ENCODE measurements at regions not wholly inside any gene's neighbourhood (a gene's known extent, or its start where the extent isn't known, plus 50 kb on each side); places are given as distances from the start of the nearest gene placed in this dataset.

GRCh38 chr21:38885909-38886308 lies 80.2 kb downstream of the ETS2 start:
- DNase-seq (ENCODE audit: low read depth in 3 of 3): no peak

GRCh38 chr21:38884440-38884839 lies 78.7 kb downstream of the ETS2 start:
- no peak for DNase-seq (ENCODE audit: low read depth in 3 of 3)

GRCh38 chr21:38883142-38883541 lies 77.4 kb downstream of the ETS2 start:
- no peak for DNase-seq (ENCODE audit: low read depth in 3 of 3)

GRCh38 chr21:38881131-38881530 lies 75.4 kb downstream of the ETS2 start:
- DNase-seq (ENCODE audit: low read depth in 3 of 3): no peak

- DNase-seq (ENCODE audit: low read depth in 3 of 3): no peak
Measured at GRCh38 chr21:38880577-38880966, 74.8 kb downstream of the ETS2 start.

GRCh38 chr21:38879912-38880576 lies 74.3 kb downstream of the ETS2 start:
- no peak for DNase-seq (ENCODE audit: low read depth in 3 of 3)

- no peak for DNase-seq (ENCODE audit: low read depth in 3 of 3)
Measured at GRCh38 chr21:38878379-38879179, 72.8 kb downstream of the ETS2 start.

- DNase-seq (ENCODE audit: low read depth in 3 of 3): no peak
Measured at GRCh38 chr21:38875694-38876492, 70.2 kb downstream of the ETS2 start.
